ENCODE measurements at regions not wholly inside any gene's neighbourhood (a gene's known extent, or its start where the extent isn't known, plus 50 kb on each side); places are given as distances from the start of the nearest gene placed in this dataset.

DNA sequence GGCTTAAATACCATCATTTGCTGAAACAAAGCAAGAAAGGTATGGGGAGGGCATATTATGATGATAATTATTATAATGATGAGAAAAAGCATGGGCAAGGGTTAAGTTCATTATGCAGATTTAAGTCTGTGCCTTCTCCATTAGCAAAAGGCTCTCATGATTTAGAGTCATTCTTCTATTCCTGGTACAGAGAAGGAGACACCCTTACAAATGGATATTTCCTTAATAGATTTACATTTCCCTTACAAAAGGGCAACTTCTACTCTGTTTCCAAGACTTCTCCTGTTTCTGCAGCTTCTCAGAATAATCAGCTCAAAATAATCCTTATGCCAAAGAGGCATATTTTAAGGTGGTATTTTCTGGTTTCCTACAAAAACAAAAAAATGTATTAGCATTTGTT is 121.1 kb upstream of the CAMK1G start:
- TF ChIP-seq FOXM1 (IDR thresholded peaks at IDR 0.05; ENCODE audit: borderline replicate concordance) = no peak
- TF ChIP-seq FOXK2 (IDR thresholded peaks at IDR 0.05) = no peak
- no peak for TF ChIP-seq L3MBTL2 (conservative IDR thresholded peaks at IDR 0.05)
